ENCODE measurements at regions not wholly inside any gene's neighbourhood (a gene's known extent, or its start where the extent isn't known, plus 50 kb on each side); places are given as distances from the start of the nearest gene placed in this dataset.
"Not testable (repeated sequence)": the region's sequence is repeated elsewhere in the genome, so short reads cannot be mapped to it uniquely, and the experiment has no call there.

DNA sequence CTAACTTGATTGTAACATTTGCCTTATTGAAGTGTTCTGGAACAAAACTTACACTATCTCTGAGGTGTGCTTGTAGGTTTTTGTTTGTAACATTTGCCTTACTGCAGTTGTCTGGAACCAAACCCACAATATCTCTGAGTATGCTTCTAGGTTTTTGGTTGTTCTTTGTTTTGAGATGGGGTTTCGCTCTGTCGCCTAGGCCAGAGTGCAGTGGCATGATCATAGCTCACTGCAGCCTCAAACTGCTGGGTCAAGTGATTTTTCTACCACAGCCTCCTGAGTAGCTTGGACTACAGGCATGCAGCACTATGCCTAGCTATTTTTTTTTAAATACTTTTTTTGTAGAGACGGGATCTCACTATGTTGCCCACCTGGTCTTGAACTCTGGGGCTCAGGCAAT, 1464.6 kb downstream of the FOXD4L5 start:
- not testable (repeated sequence) for TF ChIP-seq EZH2 (IDR thresholded peaks at IDR 0.05; ENCODE audit: low read length, unreplicated experiment); EZH2phosphoT487 (IDR thresholded peaks at IDR 0.05; ENCODE audit: borderline replicate concordance, low read length)
- TF ChIP-seq, protein P1, sequence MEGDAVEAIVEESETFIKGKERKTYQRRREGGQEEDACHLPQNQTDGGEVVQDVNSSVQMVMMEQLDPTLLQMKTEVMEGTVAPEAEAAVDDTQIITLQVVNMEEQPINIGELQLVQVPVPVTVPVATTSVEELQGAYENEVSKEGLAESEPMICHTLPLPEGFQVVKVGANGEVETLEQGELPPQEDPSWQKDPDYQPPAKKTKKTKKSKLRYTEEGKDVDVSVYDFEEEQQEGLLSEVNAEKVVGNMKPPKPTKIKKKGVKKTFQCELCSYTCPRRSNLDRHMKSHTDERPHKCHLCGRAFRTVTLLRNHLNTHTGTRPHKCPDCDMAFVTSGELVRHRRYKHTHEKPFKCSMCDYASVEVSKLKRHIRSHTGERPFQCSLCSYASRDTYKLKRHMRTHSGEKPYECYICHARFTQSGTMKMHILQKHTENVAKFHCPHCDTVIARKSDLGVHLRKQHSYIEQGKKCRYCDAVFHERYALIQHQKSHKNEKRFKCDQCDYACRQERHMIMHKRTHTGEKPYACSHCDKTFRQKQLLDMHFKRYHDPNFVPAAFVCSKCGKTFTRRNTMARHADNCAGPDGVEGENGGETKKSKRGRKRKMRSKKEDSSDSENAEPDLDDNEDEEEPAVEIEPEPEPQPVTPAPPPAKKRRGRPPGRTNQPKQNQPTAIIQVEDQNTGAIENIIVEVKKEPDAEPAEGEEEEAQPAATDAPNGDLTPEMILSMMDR (conservative IDR thresholded peaks at IDR 0.05; ENCODE audit: low read depth, low read length) = not testable (repeated sequence)

All from PC-3 (cell line).